ENCODE measurements at regions not wholly inside any gene's neighbourhood (a gene's known extent, or its start where the extent isn't known, plus 50 kb on each side); places are given as distances from the start of the nearest gene placed in this dataset.

DNA sequence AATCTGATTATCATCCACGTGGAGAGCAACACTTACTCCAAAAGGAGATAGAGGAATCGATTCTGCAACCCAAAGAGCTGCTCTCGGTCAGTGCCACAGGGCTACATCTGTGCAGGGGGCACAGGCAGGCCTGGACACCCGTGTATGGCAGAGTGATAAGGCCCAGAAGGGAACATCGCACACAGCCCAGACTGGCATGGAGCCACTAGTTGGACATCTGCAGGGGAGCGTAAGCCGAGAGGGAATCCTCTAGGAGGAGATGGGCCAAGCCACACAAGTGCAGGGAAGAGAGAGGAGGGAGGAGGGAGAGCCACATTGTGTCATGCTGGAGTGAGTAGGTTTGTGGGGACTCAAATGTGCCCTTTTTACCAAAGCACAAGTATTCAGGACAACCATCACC is 50.4 kb upstream of the ENTPD6 start:
- no peak overlapping the region for H2AFZ ChIP-seq (ENCODE audit: low read depth, low read length)
- no peak for DNase-seq (ENCODE audit: extremely low read depth in 1 of 4, low spot score in 3 of 4)
- TF ChIP-seq ARHGAP35 (IDR thresholded peaks at IDR 0.05; ENCODE audit: partially characterized antibody) (no peak), TAF9B (IDR thresholded peaks at IDR 0.05; ENCODE audit: partially characterized antibody) (no peak), ZKSCAN3 (CRISPR knock-in tag; IDR thresholded peaks at IDR 0.05) (no peak)
- no peak overlapping the region for H3K4me2 ChIP-seq (ENCODE audit: insufficient read depth, low read length)
- POLR2A ChIA-PET, result no interaction called here
- no peaks in the 10 kb centered on the region for H3K79me2 ChIP-seq (ENCODE audit: control insufficient read depth, insufficient read depth, low read length)
- FAIRE-seq, result no peak
- H3K9ac ChIP-seq (ENCODE audit: insufficient read depth in 1 of 2, low read depth in 2 of 2, low read length in 2 of 2), result no peak overlapping the region
- no TSS peak for BruUV-seq (replicated peaks)
- H3K9me1 ChIP-seq (ENCODE audit: control insufficient read depth, insufficient read depth, low read length), result no peaks in the 10 kb centered on the region
- no peaks in the 10 kb centered on the region for H4K20me1 ChIP-seq (replicated peaks; ENCODE audit: control insufficient read depth, insufficient read depth, low read length)
- WGBS (ENCODE audit: insufficient coverage, low coverage, missing lambda C conversion rate), result 0% methylated on average over 5 of the region's 7 CpGs
- no peak overlapping the region for H3K4me3 ChIP-seq
- CTCF ChIA-PET (ENCODE audit: low intra/inter-chr PET ratio), result no interaction called here
- intact Hi-C loops (cut with micrococcal nuclease), result no loop called here
- H3K9me3 ChIP-seq (replicated peaks; ENCODE audit: control insufficient read depth, insufficient read depth, low read depth, low read length), result no peaks in the 10 kb centered on the region
- peaks cover 12 to 49% of the 10 kb centered on the region in 2 experiments; a peak in 4 of 5 replicates for H3K27me3 ChIP-seq (ENCODE audit: control insufficient read depth in 2 of 2, insufficient read depth in 2 of 2, low read length in 2 of 2)
- in situ Hi-C loops (cut with MboI), result no loop called here
- no peak overlapping the region for H3K27ac ChIP-seq (ENCODE audit: extremely low read depth, low read depth, low read length)
- no peak for ATAC-seq
- H3K4me1 ChIP-seq (replicated peaks in 1 of 2; ENCODE audit: control insufficient read depth in 2 of 2, insufficient read depth in 2 of 2, low read length in 2 of 2), result peaks cover 0 to 9% of the 10 kb centered on the region in 2 experiments; a peak in 1 of 5 replicates
- no peaks in the 10 kb centered on the region for H3K36me3 ChIP-seq (ENCODE audit: control insufficient read depth, insufficient read depth, low read length)

All from K562 (cell line).